HTR-8/SVneo (cell line): ENCODE measurements at regions not wholly inside any gene's neighbourhood (a gene's known extent, or its start where the extent isn't known, plus 50 kb on each side); places are given as distances from the start of the nearest gene placed in this dataset.
A peak's percentile ranks its signal among the peaks of the same experiment; 100 is the strongest.

Experiments
- DNase-seq: peaks from one replicate; pipeline ENCODE4 v3.0.0; 2011; ENCODE audit warnings: low spot score, mixed read lengths; ENCODE audit not compliant: insufficient read length
- FAIRE-seq: peaks from 2 replicates; lab custom pipeline; 2011; peaks lifted over from hg19 to GRCh38; lab: Jason Lieb, UNC

GRCh38 chr15:31471731-31472430 is 145.2 kb downstream of the KLF13 start:
- peak; percentile 78 for FAIRE-seq

GRCh38 chr15:31472636-31473384 is 146.2 kb downstream of the KLF13 start:
- FAIRE-seq (no peak), DNase-seq (no peak)

More at GRCh38 chr15:31471731-31472430, 145.2 kb downstream of the KLF13 start:
- peak; percentile 59 for DNase-seq

- DNase-seq (no peak), FAIRE-seq (no peak)
Measured at GRCh38 chr15:31473385-31474058, 146.9 kb downstream of the KLF13 start.

- DNase-seq (no peak), FAIRE-seq (no peak)
Measured at GRCh38 chr15:31474059-31474868, 147.6 kb downstream of the KLF13 start.

GRCh38 chr15:31476236-31476810 is 149.7 kb downstream of the KLF13 start:
- DNase-seq (no peak), FAIRE-seq (no peak)

- no peak for DNase-seq
- no peak for FAIRE-seq
Measured at GRCh38 chr15:31476866-31477265, 150.2 kb downstream of the KLF13 start.

GRCh38 chr15:31477301-31477700 is 150.7 kb downstream of the KLF13 start:
- DNase-seq (no peak), FAIRE-seq (no peak)

GRCh38 chr15:31477851-31478701 is 151.4 kb downstream of the KLF13 start:
- FAIRE-seq (no peak), DNase-seq (no peak)

GRCh38 chr15:31478702-31479221 is 152.1 kb downstream of the KLF13 start:
- DNase-seq: no peak
- no peak for FAIRE-seq

- DNase-seq (no peak), FAIRE-seq (no peak)
Measured at GRCh38 chr15:31480356-31481025, 153.9 kb downstream of the KLF13 start.

GRCh38 chr15:31481142-31481541 is 154.5 kb downstream of the KLF13 start:
- no peak for FAIRE-seq
- no peak for DNase-seq

- no peak for FAIRE-seq
- no peak for DNase-seq
Measured at GRCh38 chr15:31482122-31482922, 155.7 kb downstream of the KLF13 start.

- FAIRE-seq (no peak), DNase-seq (no peak)
Measured at GRCh38 chr15:31483053-31483985, 156.7 kb downstream of the KLF13 start.

GRCh38 chr15:31483986-31484951 is 157.6 kb downstream of the KLF13 start:
- no peak for FAIRE-seq
- DNase-seq: no peak

- no peak for DNase-seq
- no peak for FAIRE-seq
Measured at GRCh38 chr15:31484986-31485385, 158.4 kb downstream of the KLF13 start.
